HCT116 (cell line): ENCODE measurements at regions not wholly inside any gene's neighbourhood (a gene's known extent, or its start where the extent isn't known, plus 50 kb on each side); places are given as distances from the start of the nearest gene placed in this dataset.

ENCODE experiments used
- CTCF ChIP-seq, 3 experiments: fragments of 200-600 bp in 1 of 3; sonication (generic) in 1 of 3; IDR thresholded peaks in 2 of 3; conservative IDR thresholded peaks in 1 of 3; 2 replicates each; pipeline ENCODE4 v1.5.1; 2012 to 2017; ENCODE audit warnings: low read depth in 2 of 3, low read length in 2 of 3, antibody characterized with exemption in 1 of 3, borderline replicate concordance in 1 of 3, control low read depth in 1 of 3, mild to moderate bottlenecking in 1 of 3, mixed read lengths in 1 of 3, mixed run types in 1 of 3, moderate library complexity in 1 of 3; ENCODE audit not compliant: insufficient read depth in 1 of 3
- EZH2phosphoT487 ChIP-seq: fragments of 200-600 bp; IDR thresholded peaks from 2 replicates; pipeline ENCODE4 v1.6.1; 2018; ENCODE audit warnings: antibody characterized with exemption, borderline replicate concordance

GRCh38 chr4:77226939-77227705, 70.1 kb downstream of the CCNG2 start:
- TF ChIP-seq CTCF (IDR thresholded peaks at IDR 0.05 in 2 of 3, conservative IDR thresholded peaks at IDR 0.05 in 1 of 3; ENCODE audit: borderline replicate concordance in 1 of 3, insufficient read depth in 1 of 3, low read depth in 2 of 3, low read length in 2 of 3) (peak in 2 of 3 experiments; percentile 6 to 23; a peak in 1 of 6 replicates), EZH2phosphoT487 (no peak)
